LHCN-M2 (cell line): ENCODE measurements at regions not wholly inside any gene's neighbourhood (a gene's known extent, or its start where the extent isn't known, plus 50 kb on each side); places are given as distances from the start of the nearest gene placed in this dataset.
"Not testable (repeated sequence)": the region's sequence is repeated elsewhere in the genome, so short reads cannot be mapped to it uniquely, and the experiment has no call there.

ENCODE experiments used
- DNase-seq: peaks from one replicate; pipeline ENCODE4 v3.0.0-alpha.2; 2012; ENCODE audit warnings: low read depth

GRCh38 chr19:30272554-30272953 lies 99.6 kb upstream of the ZNF536 start:
- no peak for DNase-seq

- no peak for DNase-seq
Observed at GRCh38 chr19:30273184-30273583, 99.0 kb upstream of the ZNF536 start.

GRCh38 chr19:30274987-30275386 lies 97.2 kb upstream of the ZNF536 start:
- DNase-seq: no peak

- no peak for DNase-seq
Observed at GRCh38 chr19:30276011-30276882, 95.9 kb upstream of the ZNF536 start.

GRCh38 chr19:30276883-30277280 lies 95.3 kb upstream of the ZNF536 start:
- no peak for DNase-seq

- no peak for DNase-seq
Observed at GRCh38 chr19:30277941-30278881, 94.0 kb upstream of the ZNF536 start.

GRCh38 chr19:30278882-30279254 lies 93.3 kb upstream of the ZNF536 start:
- DNase-seq: no peak

GRCh38 chr19:30280018-30280417 lies 92.2 kb upstream of the ZNF536 start:
- no peak for DNase-seq

GRCh38 chr19:30281906-30282305 lies 90.3 kb upstream of the ZNF536 start:
- DNase-seq: no peak

- DNase-seq: no peak
Observed at GRCh38 chr19:30283556-30283955, 88.6 kb upstream of the ZNF536 start.

- DNase-seq: no peak
Observed at GRCh38 chr19:30284209-30284608, 88.0 kb upstream of the ZNF536 start.

GRCh38 chr19:30284885-30285284 lies 87.3 kb upstream of the ZNF536 start:
- DNase-seq: no peak

- DNase-seq: no peak
Observed at GRCh38 chr19:30286378-30286777, 85.8 kb upstream of the ZNF536 start.

- no peak for DNase-seq
Observed at GRCh38 chr19:30287259-30287658, 84.9 kb upstream of the ZNF536 start.

GRCh38 chr19:30287973-30288372 lies 84.2 kb upstream of the ZNF536 start:
- DNase-seq: no peak

GRCh38 chr19:30288911-30289310 lies 83.3 kb upstream of the ZNF536 start:
- no peak for DNase-seq

- DNase-seq: no peak
Observed at GRCh38 chr19:30289336-30289735, 82.8 kb upstream of the ZNF536 start.

GRCh38 chr19:30290805-30291204 lies 81.4 kb upstream of the ZNF536 start:
- DNase-seq: not testable (repeated sequence)

- no peak for DNase-seq
Observed at GRCh38 chr19:30293051-30293785, 79.0 kb upstream of the ZNF536 start.

- no peak for DNase-seq
Observed at GRCh38 chr19:30297969-30298368, 74.2 kb upstream of the ZNF536 start.

GRCh38 chr19:30303131-30303654 lies 69.0 kb upstream of the ZNF536 start:
- no peak for DNase-seq

GRCh38 chr19:30304540-30304939 lies 67.6 kb upstream of the ZNF536 start:
- no peak for DNase-seq
